IMR-90 (cell line): ENCODE measurements at regions not wholly inside any gene's neighbourhood (a gene's known extent, or its start where the extent isn't known, plus 50 kb on each side); places are given as distances from the start of the nearest gene placed in this dataset.

Experiments
- ATAC-seq: fragments of 200-7000 bp; cut with Tn5 transposase; 2 replicates; pipeline ENCODE4 v1.9.1; 2020; ENCODE audit warnings: low read depth, mild to moderate bottlenecking, moderate library complexity
- BruUV-seq: library from RNA; stranded (reverse); fragments of 400-500 nt; replicated peaks from 2 replicates; lab custom pipeline; 2021; lab: Mats Ljungman, UMichigan
- CTCF ChIA-PET: fragments of 300-600 bp; formaldehyde crosslinking; extraction: SDS; loops from one replicate; lab custom pipeline; 2021; ENCODE audit warnings: antibody characterized with exemption; lab: Yijun Ruan, JAX
- POLR2A ChIA-PET: fragments of 300-600 bp; sonication (Branson Sonifier 250); formaldehyde crosslinking; loops from one replicate; lab custom pipeline; 2022; ENCODE audit warnings: antibody characterized with exemption; ENCODE audit not compliant: unreplicated experiment; lab: Charles Lee
- DNase-seq: peaks from one replicate; pipeline ENCODE4 v3.0.0; 2013
- H2AFZ ChIP-seq: replicated peaks from 2 replicates; pipeline ENCODE3; 2013; ENCODE audit warnings: low read length, mild to moderate bottlenecking; ENCODE audit not compliant: poor library complexity
- H2AK5ac ChIP-seq: 2 replicates; pipeline ENCODE4 v1.6.1; 2013; ENCODE audit warnings: low read depth, low read length, inconsistent platforms
- H2AK9ac ChIP-seq: replicated peaks from 2 replicates; pipeline ENCODE3; 2013; ENCODE audit warnings: mild to moderate bottlenecking, low read depth, low read length, moderate library complexity; ENCODE audit not compliant: poor library complexity
- H2BK120ac ChIP-seq: 2 replicates; pipeline ENCODE4 v1.6.1; 2013; ENCODE audit warnings: low read depth, low read length, inconsistent platforms
- H2BK15ac ChIP-seq: 3 replicates; pipeline ENCODE4 v1.6.1; 2013; ENCODE audit warnings: low read depth, low read length, inconsistent platforms
- H2BK20ac ChIP-seq: 2 replicates; pipeline ENCODE4 v1.6.1; 2013; ENCODE audit warnings: low read depth, mild to moderate bottlenecking, inconsistent platforms, low read length, moderate library complexity
- H2BK5ac ChIP-seq: 2 replicates; pipeline ENCODE4 v1.6.1; 2013; ENCODE audit warnings: mild to moderate bottlenecking, low read depth, low read length, inconsistent platforms; ENCODE audit not compliant: poor library complexity, severe bottlenecking
- H3K14ac ChIP-seq: replicated peaks from 2 replicates; pipeline ENCODE4 v1.6.1; 2013; ENCODE audit warnings: low read depth, low read length, inconsistent platforms
- H3K18ac ChIP-seq: 2 replicates; pipeline ENCODE4 v1.6.1; 2013; ENCODE audit warnings: low read depth, low read length, control low read depth
- H3K23ac ChIP-seq: 2 replicates; pipeline ENCODE4 v1.6.1; 2013; ENCODE audit warnings: low read depth, low read length, inconsistent platforms
- H3K27ac ChIP-seq: 2 replicates; pipeline ENCODE4 v1.5.1; 2013; ENCODE audit warnings: mild to moderate bottlenecking, control low read depth, low read length; ENCODE audit not compliant: insufficient read depth
- H3K27me3 ChIP-seq: 2 replicates; pipeline ENCODE4 v1.6.1; 2013; ENCODE audit warnings: low read length; ENCODE audit not compliant: control insufficient read depth, insufficient read depth
- H3K36me3 ChIP-seq: 2 replicates; pipeline ENCODE4 v1.6.1; 2013; ENCODE audit warnings: low read length, mixed read lengths; ENCODE audit not compliant: control insufficient read depth, insufficient read depth
- H3K4ac ChIP-seq: 2 replicates; pipeline ENCODE4 v1.6.1; 2013; ENCODE audit warnings: low read depth, low read length, inconsistent platforms
- H3K4me1 ChIP-seq: 2 replicates; pipeline ENCODE4 v1.6.1; 2013; ENCODE audit warnings: low read length, mixed read lengths; ENCODE audit not compliant: control insufficient read depth, insufficient read depth
- H3K4me2 ChIP-seq: 2 replicates; pipeline ENCODE4 v1.6.1; 2013; ENCODE audit warnings: low read depth, mild to moderate bottlenecking, control low read depth, low read length, moderate library complexity
- H3K4me3 ChIP-seq: 2 replicates; pipeline ENCODE4 v1.5.1; 2013; ENCODE audit warnings: low read depth, mild to moderate bottlenecking, control low read depth, low read length, moderate library complexity; ENCODE audit not compliant: insufficient read depth
- H3K56ac ChIP-seq: 2 replicates; pipeline ENCODE4 v1.6.1; 2013; ENCODE audit warnings: low read length, inconsistent platforms; ENCODE audit not compliant: insufficient read depth; ENCODE audit errors: extremely low read depth
- H3K79me1 ChIP-seq, 2 experiments: 2 replicates each; pipeline ENCODE4 v1.6.1; 2013; ENCODE audit warnings: low read length in 2 of 2, inconsistent platforms in 1 of 2, low read depth in 1 of 2
- H3K9ac ChIP-seq: 2 replicates; pipeline ENCODE4 v1.6.1; 2013; ENCODE audit warnings: low read depth, low read length, control low read depth
- H3K9me1 ChIP-seq: 2 replicates; pipeline ENCODE4 v1.6.1; 2013; ENCODE audit warnings: low read length, inconsistent platforms; ENCODE audit not compliant: insufficient read depth
- H3K9me3 ChIP-seq: 2 replicates; pipeline ENCODE4 v1.6.1; 2013; ENCODE audit warnings: low read length; ENCODE audit not compliant: control insufficient read depth, insufficient read depth
- H4K20me1 ChIP-seq: 2 replicates; pipeline ENCODE4 v1.6.1; 2013; ENCODE audit warnings: low read length, inconsistent platforms; ENCODE audit not compliant: insufficient read depth
- H4K5ac ChIP-seq: 2 replicates; pipeline ENCODE4 v1.6.1; 2013; ENCODE audit warnings: mild to moderate bottlenecking, low read depth, low read length, control low read depth
- H4K8ac ChIP-seq, 2 experiments: 2 replicates each; pipeline ENCODE4 v1.6.1; 2013; ENCODE audit warnings: low read depth in 2 of 2, low read length in 2 of 2, control low read depth in 1 of 2, inconsistent platforms in 1 of 2
- H4K91ac ChIP-seq: 2 replicates; pipeline ENCODE4 v1.6.1; 2013; ENCODE audit warnings: low read depth, low read length, inconsistent platforms; ENCODE audit not compliant: insufficient read depth
- BHLHE40 ChIP-seq: fragments of 150-350 bp; IDR thresholded peaks from 2 replicates; pipeline ENCODE4 v1.6.1; 2016; ENCODE audit warnings: mild to moderate bottlenecking, low read depth, low read length
- CEBPB ChIP-seq: IDR thresholded peaks from 2 replicates; pipeline ENCODE4 v1.6.1; 2012; ENCODE audit warnings: low read depth, low read length, improper control_type of control experiment
- CHD1 ChIP-seq: IDR thresholded peaks from 2 replicates; pipeline ENCODE4 v1.6.1; 2012; ENCODE audit warnings: low read depth, low read length, improper control_type of control experiment
- FOS ChIP-seq: fragments of 150-350 bp; IDR thresholded peaks from 2 replicates; pipeline ENCODE4 v1.6.1; 2016; ENCODE audit warnings: low read depth, low read length
- MAZ ChIP-seq: IDR thresholded peaks from 2 replicates; pipeline ENCODE4 v1.6.1; 2012; ENCODE audit warnings: low read depth, mild to moderate bottlenecking, low read length, improper control_type of control experiment, moderate library complexity, borderline replicate concordance
- MXI1 ChIP-seq: IDR thresholded peaks from 2 replicates; pipeline ENCODE4 v1.6.1; 2012; ENCODE audit warnings: low read depth, mild to moderate bottlenecking, low read length, moderate library complexity, borderline replicate concordance
- NFE2L2 ChIP-seq: fragments of 150-350 bp; IDR thresholded peaks from 2 replicates; pipeline ENCODE4 v1.6.1; 2016; ENCODE audit warnings: low read depth, mild to moderate bottlenecking, low read length
- RAD21 ChIP-seq: IDR thresholded peaks from 2 replicates; pipeline ENCODE4 v1.6.1; 2012; ENCODE audit warnings: low read length, improper control_type of control experiment
- RCOR1 ChIP-seq: IDR thresholded peaks from 2 replicates; pipeline ENCODE4 v1.6.1; 2012; ENCODE audit warnings: mild to moderate bottlenecking, low read length, improper control_type of control experiment; ENCODE audit not compliant: insufficient replicate concordance
- SMC3 ChIP-seq: fragments of 150-350 bp; IDR thresholded peaks from 2 replicates; pipeline ENCODE4 v1.6.1; 2016; ENCODE audit warnings: low read depth, mild to moderate bottlenecking, antibody characterized with exemption, low read length, moderate library complexity
- USF2 ChIP-seq: fragments of 150-350 bp; IDR thresholded peaks from 2 replicates; pipeline ENCODE4 v1.6.1; 2017; ENCODE audit warnings: mild to moderate bottlenecking, antibody characterized with exemption, low read length, low read depth
- WGBS, 2 experiments: methylation state at CpG; one replicate each; pipeline versions ENCODE4 v1.1.5 to v1.1.7; 2013; ENCODE audit warnings: missing lambda C conversion rate in 2 of 2; ENCODE audit not compliant: insufficient read length in 1 of 2; ENCODE audit errors: extremely low coverage in 2 of 2; 5-methylcytosine and 5-hydroxymethylcytosine counted together
- dilution Hi-C: fragments of 300-500 bp; cut with HindIII; formaldehyde crosslinking; loops from one replicate; pipeline ENCODE4 v1.14.3; 2018; ENCODE audit warnings: low sequenced_read_pairs; ENCODE audit not compliant: unreplicated experiment
- in situ Hi-C: fragments of 300-500 bp; cut with MboI; formaldehyde crosslinking; loops from 3 replicates; pipeline ENCODE4 v1.14.3; 2019; ENCODE audit warnings: low sequenced_read_pairs, inconsistent platforms, mixed read lengths
- intact Hi-C: fragments of 100-400 bp; cut with micrococcal nuclease; formaldehyde crosslinking; loops from 2 replicates; pipeline ENCODE4 v1.10.0; 2022
- TF ChIP-seq, protein P1 (sequence below): conservative IDR thresholded peaks from 2 replicates; pipeline ENCODE4 v1.5.1; 2012; ENCODE audit warnings: mild to moderate bottlenecking, low read depth, low read length, improper control_type of control experiment

DNA sequence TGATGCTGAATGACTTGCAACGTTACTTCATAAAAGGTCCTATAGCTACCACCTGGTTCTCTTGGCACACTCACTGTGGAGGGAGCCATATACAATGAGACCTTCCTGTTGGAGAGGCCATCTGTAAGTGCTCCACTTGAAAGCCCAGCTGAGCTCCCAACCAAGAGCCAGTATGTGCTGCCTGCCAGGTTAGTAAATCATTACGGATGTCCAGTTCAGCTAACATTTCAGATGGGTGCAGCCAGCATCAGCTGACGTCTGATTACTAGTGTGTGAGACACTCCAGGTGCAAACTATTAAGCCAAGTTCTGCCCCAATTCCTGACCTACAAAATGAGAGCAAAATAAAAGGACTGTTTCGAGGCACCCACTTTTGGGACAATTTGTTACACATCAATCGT, 274.4 kb upstream of the ROBO2 start:
- BruUV-seq: no TSS peak
- intact Hi-C loops: no loop called here

More for the DNA sequence above, 274.4 kb upstream of the ROBO2 start:
- in situ Hi-C loops (no loop called here), dilution Hi-C loops (no loop called here)
- no peaks in the 10 kb centered on the region for H3K36me3 ChIP-seq
- no peak overlapping the region for H2BK5ac ChIP-seq
- no peaks in the 10 kb centered on the region for H3K79me1 ChIP-seq
- WGBS, 2 experiments: 62% methylated on average over 2 of the region's 5 CpGs; no CpG with 5 or more reads in 1 of the 2 experiments
- H3K27ac ChIP-seq: no peak overlapping the region
- no peak overlapping the region for H4K5ac ChIP-seq
- H3K14ac ChIP-seq: no peak overlapping the region
- no peak overlapping the region for H2BK20ac ChIP-seq
- H3K9ac ChIP-seq: no peak overlapping the region
- no peak overlapping the region for H2BK15ac ChIP-seq
- H2AK5ac ChIP-seq: no peak overlapping the region
- H3K4ac ChIP-seq: no peak overlapping the region
- ATAC-seq (no peak), DNase-seq (no peak)
- H4K91ac ChIP-seq: no peak overlapping the region
- no peak overlapping the region for H4K8ac ChIP-seq
- no peaks in the 10 kb centered on the region for H3K27me3 ChIP-seq
- H2AFZ ChIP-seq: no peak overlapping the region
- TF ChIP-seq CHD1: no peak
- TF ChIP-seq SMC3: no peak
- no peak for TF ChIP-seq RAD21
- no peak for TF ChIP-seq NFE2L2
- no peak for TF ChIP-seq BHLHE40
- no peak for TF ChIP-seq MXI1
- no peak for TF ChIP-seq CEBPB
- no peak for TF ChIP-seq USF2
- no peak for TF ChIP-seq MAZ
- TF ChIP-seq, protein P1, sequence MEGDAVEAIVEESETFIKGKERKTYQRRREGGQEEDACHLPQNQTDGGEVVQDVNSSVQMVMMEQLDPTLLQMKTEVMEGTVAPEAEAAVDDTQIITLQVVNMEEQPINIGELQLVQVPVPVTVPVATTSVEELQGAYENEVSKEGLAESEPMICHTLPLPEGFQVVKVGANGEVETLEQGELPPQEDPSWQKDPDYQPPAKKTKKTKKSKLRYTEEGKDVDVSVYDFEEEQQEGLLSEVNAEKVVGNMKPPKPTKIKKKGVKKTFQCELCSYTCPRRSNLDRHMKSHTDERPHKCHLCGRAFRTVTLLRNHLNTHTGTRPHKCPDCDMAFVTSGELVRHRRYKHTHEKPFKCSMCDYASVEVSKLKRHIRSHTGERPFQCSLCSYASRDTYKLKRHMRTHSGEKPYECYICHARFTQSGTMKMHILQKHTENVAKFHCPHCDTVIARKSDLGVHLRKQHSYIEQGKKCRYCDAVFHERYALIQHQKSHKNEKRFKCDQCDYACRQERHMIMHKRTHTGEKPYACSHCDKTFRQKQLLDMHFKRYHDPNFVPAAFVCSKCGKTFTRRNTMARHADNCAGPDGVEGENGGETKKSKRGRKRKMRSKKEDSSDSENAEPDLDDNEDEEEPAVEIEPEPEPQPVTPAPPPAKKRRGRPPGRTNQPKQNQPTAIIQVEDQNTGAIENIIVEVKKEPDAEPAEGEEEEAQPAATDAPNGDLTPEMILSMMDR: no peak
- no peak for TF ChIP-seq FOS
- no peak for TF ChIP-seq RCOR1
- H3K4me2 ChIP-seq: no peak overlapping the region
- no peak overlapping the region for H3K18ac ChIP-seq
- no peaks in the 10 kb centered on the region for H3K4me1 ChIP-seq
- POLR2A ChIA-PET: no interaction called here
- no peak overlapping the region for H3K23ac ChIP-seq
- no peak overlapping the region for H2AK9ac ChIP-seq
- no peaks in the 10 kb centered on the region for H3K9me3 ChIP-seq
- no peak overlapping the region for H3K56ac ChIP-seq
- no peaks in the 10 kb centered on the region for H3K9me1 ChIP-seq
- no peaks in the 10 kb centered on the region for H4K20me1 ChIP-seq
- H2BK120ac ChIP-seq: no peak overlapping the region
- CTCF ChIA-PET: no interaction called here
- no peak overlapping the region for H3K4me3 ChIP-seq
